OCI-LY3 (cell line): ENCODE measurements at regions not wholly inside any gene's neighbourhood (a gene's known extent, or its start where the extent isn't known, plus 50 kb on each side); places are given as distances from the start of the nearest gene placed in this dataset.

ENCODE experiments used
- H2AFZ ChIP-seq: fragments of 200-600, 300-600 bp; shearing (Covaris generic); 2 replicates; pipeline ENCODE4 v1.6.0; 2014; ENCODE audit warnings: antibody characterized with exemption, low read depth, low read length
- H3K27ac ChIP-seq: fragments of 200-600, 300-600 bp; sonication (generic); 2 replicates; pipeline ENCODE4 v1.5.1; 2014; ENCODE audit warnings: mild to moderate bottlenecking, low read length, moderate library complexity, mixed read lengths
- H3K27me3 ChIP-seq: fragments of 200-600, 300-600 bp; sonication (generic); 2 replicates; pipeline ENCODE4 v1.6.1; 2014; ENCODE audit warnings: low read depth, low read length, mixed read lengths
- H3K36me3 ChIP-seq: fragments of 200-600, 300-600 bp; sonication (generic); replicated peaks from 2 replicates; pipeline ENCODE3; 2014; ENCODE audit warnings: low read depth, low read length, mixed read lengths
- H3K4me1 ChIP-seq: fragments of 300-600, 200-600 bp; sonication (generic); 2 replicates; pipeline ENCODE4 v1.6.1; 2014; ENCODE audit warnings: low read length, mixed read lengths
- H3K4me2 ChIP-seq: fragments of 200-600, 300-600 bp; sonication (generic); 2 replicates; pipeline ENCODE4 v1.6.1; 2014; ENCODE audit warnings: low read length, mixed read lengths
- H3K4me3 ChIP-seq: fragments of 300-600, 200-600 bp; sonication (generic); 2 replicates; pipeline ENCODE4 v1.5.1; 2014; ENCODE audit warnings: antibody characterized with exemption, mild to moderate bottlenecking, low read length, moderate library complexity
- H3K79me2 ChIP-seq: fragments of 300-600, 200-600 bp; shearing (Covaris generic); 2 replicates; pipeline ENCODE4 v1.6.1; 2014; ENCODE audit warnings: mild to moderate bottlenecking, low read length, mixed read lengths
- H3K9ac ChIP-seq: fragments of 300-600, 200-600 bp; shearing (Covaris generic); 2 replicates; pipeline ENCODE4 v1.6.0; 2014; ENCODE audit warnings: mild to moderate bottlenecking, low read length, moderate library complexity
- H3K9me3 ChIP-seq: fragments of 200-600, 300-600 bp; shearing (Covaris generic); 2 replicates; pipeline ENCODE4 v1.6.1; 2014; ENCODE audit warnings: low read length, mixed read lengths; ENCODE audit not compliant: insufficient read depth
- H4K20me1 ChIP-seq: fragments of 200-600, 300-600 bp; sonication (generic); 2 replicates; pipeline ENCODE4 v1.6.1; 2016; ENCODE audit warnings: low read length, mixed read lengths; ENCODE audit not compliant: insufficient read depth
- CTCF ChIP-seq: fragments of 200-600, 300-600 bp; sonication (generic); IDR thresholded peaks from 2 replicates; pipeline ENCODE4 v1.5.1; 2014; ENCODE audit warnings: antibody characterized with exemption, low read length, low read depth
- EZH2phosphoT487 ChIP-seq: fragments of 200-600 bp; shearing (Covaris generic); IDR thresholded peaks from 2 replicates; pipeline ENCODE4 v1.6.1; 2018; ENCODE audit warnings: antibody characterized with exemption, mixed run types, low read depth

- Histone ChIP-seq H4K20me1 (no peaks in the 10 kb centered on the region), H3K27ac (no peak overlapping the region), H3K36me3 (no peaks in the 10 kb centered on the region), H3K27me3 (0 out of 2 replicates have a peak, but pooled peaks cover 4% of the 10 kb centered on the region), H3K79me2 (no peaks in the 10 kb centered on the region), H3K4me3 (no peak overlapping the region), H3K9ac (no peak overlapping the region), H3K4me2 (0 out of 2 replicates have a peak overlapping the region, but pooled peaks have one; percentile 20), H3K9me3 (no peaks in the 10 kb centered on the region), H3K4me1 (peaks cover 7% of the 10 kb centered on the region), H2AFZ (no peak overlapping the region)
- TF ChIP-seq EZH2phosphoT487 (no peak), CTCF (no peak)
These were observed 151.6 kb downstream of the SLIT2 start for GRCh38 chr4:20403290-20403689.

DNA sequence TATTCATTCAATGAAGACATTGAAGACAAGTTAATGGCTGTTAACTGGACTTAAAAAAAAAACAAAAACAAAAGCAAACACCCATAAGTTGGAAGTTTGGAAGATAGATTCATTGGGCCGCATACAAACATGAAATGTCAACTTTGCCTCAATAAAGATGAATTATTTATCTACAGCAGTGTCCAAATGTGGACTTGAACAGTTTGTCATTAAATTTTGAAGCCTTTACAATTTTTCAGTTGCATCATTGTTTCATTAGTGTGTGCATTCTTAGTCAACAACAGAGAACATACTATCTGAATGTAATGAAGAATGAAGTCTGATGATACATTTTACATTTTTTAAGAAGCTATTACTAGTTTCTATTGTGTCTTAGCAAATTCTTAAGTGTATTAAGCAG is 152.1 kb downstream of the SLIT2 start:
- Histone ChIP-seq H2AFZ (no peak overlapping the region), H3K27ac (no peak overlapping the region), H3K9me3 (no peaks in the 10 kb centered on the region), H3K4me2 (no peak overlapping the region), H3K27me3 (0 out of 2 replicates have a peak, but pooled peaks cover 4% of the 10 kb centered on the region), H3K4me3 (no peak overlapping the region), H3K9ac (no peak overlapping the region), H4K20me1 (no peaks in the 10 kb centered on the region), H3K79me2 (no peaks in the 10 kb centered on the region), H3K4me1 (peaks cover 12% of the 10 kb centered on the region), H3K36me3 (no peaks in the 10 kb centered on the region)
- no peak for TF ChIP-seq EZH2phosphoT487
- no peak for TF ChIP-seq CTCF

GRCh38 chr4:20408611-20409010 is 156.9 kb downstream of the SLIT2 start:
- no peak overlapping the region for H3K4me3 ChIP-seq
- H3K36me3 ChIP-seq, result no peaks in the 10 kb centered on the region
- H3K9ac ChIP-seq, result no peak overlapping the region
- H3K4me2 ChIP-seq, result no peak overlapping the region; the same call in 1 of the 2 replicates
- H3K27me3 ChIP-seq, result 0 out of 2 replicates have a peak, but pooled peaks cover 4% of the 10 kb centered on the region
- no peaks in the 10 kb centered on the region for H4K20me1 ChIP-seq
- no peak overlapping the region for H3K27ac ChIP-seq
- TF ChIP-seq EZH2phosphoT487 (no peak), CTCF (no peak)
- H3K79me2 ChIP-seq, result no peaks in the 10 kb centered on the region
- no peak overlapping the region for H2AFZ ChIP-seq
- no peaks in the 10 kb centered on the region for H3K9me3 ChIP-seq
- peaks cover 9% of the 10 kb centered on the region; the same call in 1 of the 2 replicates for H3K4me1 ChIP-seq

- Histone ChIP-seq H3K36me3 (no peaks in the 10 kb centered on the region), H3K4me2 (no peak overlapping the region), H3K9ac (no peak overlapping the region), H2AFZ (no peak overlapping the region), H3K9me3 (no peaks in the 10 kb centered on the region), H3K27ac (no peak overlapping the region), H3K27me3 (no peaks in the 10 kb centered on the region), H3K4me3 (no peak overlapping the region), H3K4me1 (peaks cover 8% of the 10 kb centered on the region; the same call in 1 of the 2 replicates), H3K79me2 (no peaks in the 10 kb centered on the region), H4K20me1 (no peaks in the 10 kb centered on the region)
- TF ChIP-seq CTCF (no peak), EZH2phosphoT487 (no peak)
These were observed 160.4 kb downstream of the SLIT2 start for GRCh38 chr4:20412072-20412471.
